ENCODE measurements at regions not wholly inside any gene's neighbourhood (a gene's known extent, or its start where the extent isn't known, plus 50 kb on each side); places are given as distances from the start of the nearest gene placed in this dataset.

DNA sequence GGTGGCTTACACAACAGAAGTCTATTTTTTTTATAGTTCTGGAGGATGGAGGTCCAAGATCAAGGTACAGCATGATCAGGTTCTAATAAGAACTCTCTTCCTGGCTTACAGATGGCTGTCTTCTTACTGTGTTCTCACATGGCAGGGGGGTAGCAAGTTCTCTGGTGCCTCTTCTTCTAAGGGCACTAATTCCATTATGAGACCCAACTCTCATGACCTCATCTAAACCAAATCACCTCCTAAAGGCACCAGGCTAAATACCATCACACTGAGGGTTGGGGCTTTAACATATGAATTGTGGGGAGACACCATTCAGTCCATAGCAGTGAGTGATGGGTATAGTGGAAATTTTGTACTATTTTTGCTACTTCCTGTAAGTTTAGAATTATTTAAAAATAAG lies 75.2 kb upstream of the SLC4A7 start:
- no peaks in the 10 kb centered on the region for H3K9me3 ChIP-seq (ENCODE audit: control insufficient read depth in 1 of 2, insufficient read depth in 1 of 2, low read length in 2 of 2)
- no peak for TF ChIP-seq CTCF (IDR thresholded peaks at IDR 0.05)
- ATAC-seq (ENCODE audit: poor library complexity): no peak
- no peaks in the 10 kb centered on the region for H3K4me1 Mint-ChIP-seq (ENCODE audit: low read depth)
- no peaks in the 10 kb centered on the region for H3K9me3 Mint-ChIP-seq
- no peak overlapping the region for H3K27ac Mint-ChIP-seq
- no peaks in the 10 kb centered on the region for H3K27me3 Mint-ChIP-seq
- no peaks in the 10 kb centered on the region for H3K36me3 ChIP-seq (ENCODE audit: insufficient read depth, low read length)
- H3K4me3 Mint-ChIP-seq: no peak overlapping the region
- DNase-seq: no peak
- intact Hi-C loops (cut with DNase I, micrococcal nuclease): no loop called here
- ChIA-PET POLR2A (no interaction called here), CTCF (no interaction called here)
- no peaks in the 10 kb centered on the region for H3K36me3 Mint-ChIP-seq (ENCODE audit: low read depth)
- no peaks in the 10 kb centered on the region for H3K27me3 ChIP-seq (ENCODE audit: control insufficient read depth in 1 of 2, insufficient read depth in 2 of 2, low read length in 2 of 2)
- H3K27ac ChIP-seq (ENCODE audit: low read depth in 1 of 2, low read length in 2 of 2): no peak overlapping the region
- no peaks in the 10 kb centered on the region for H3K4me1 ChIP-seq (ENCODE audit: insufficient read depth, low read length)
- no peak overlapping the region for H3K4me3 ChIP-seq (ENCODE audit: low read length)

DNA sequence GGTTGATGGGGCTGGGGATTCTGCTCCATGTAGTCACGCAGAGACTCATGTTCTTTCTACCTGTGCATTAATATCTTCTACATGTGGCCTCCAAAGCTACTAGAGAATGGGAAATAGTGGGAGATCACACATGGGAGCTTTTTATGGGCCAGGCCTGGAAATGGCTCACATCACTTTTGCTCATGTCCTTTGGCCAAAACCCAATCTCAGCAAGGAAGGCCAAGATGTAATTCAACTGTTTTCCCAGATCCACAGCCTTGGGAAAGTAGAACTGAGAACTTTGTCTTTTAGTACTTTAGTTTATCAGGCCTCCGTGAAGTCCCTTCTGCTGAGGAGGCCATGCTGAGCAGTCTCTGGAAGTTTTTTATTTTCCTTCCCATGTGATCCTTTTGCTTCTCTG lies 73.2 kb upstream of the SLC4A7 start:
- Mint-ChIP-seq H3K27me3 (no peaks in the 10 kb centered on the region), H3K9me3 (no peaks in the 10 kb centered on the region), H3K36me3 (ENCODE audit: low read depth) (no peaks in the 10 kb centered on the region), H3K4me3 (no peak overlapping the region), H3K27ac (no peak overlapping the region), H3K4me1 (ENCODE audit: low read depth) (no peaks in the 10 kb centered on the region)
- ChIA-PET POLR2A (no interaction called here), CTCF (interaction anchor here (1.1 kb wide), 1 partner anchor 21 kb away, joined by 3 read pairs; no protein-coding TSS in a partner anchor)
- no peak for TF ChIP-seq CTCF (IDR thresholded peaks at IDR 0.05)
- no peak overlapping the region for H3K27ac ChIP-seq (ENCODE audit: low read depth in 1 of 2, low read length in 2 of 2)
- intact Hi-C loops (cut with DNase I, micrococcal nuclease): no loop called here
- no peak overlapping the region for H3K4me3 ChIP-seq (ENCODE audit: low read length)
- H3K4me1 ChIP-seq (ENCODE audit: insufficient read depth, low read length): no peaks in the 10 kb centered on the region
- H3K9me3 ChIP-seq (ENCODE audit: control insufficient read depth in 1 of 2, insufficient read depth in 1 of 2, low read length in 2 of 2): no peaks in the 10 kb centered on the region
- no peaks in the 10 kb centered on the region for H3K36me3 ChIP-seq (ENCODE audit: insufficient read depth, low read length)
- ATAC-seq (ENCODE audit: poor library complexity) (no peak), DNase-seq (no peak)
- H3K27me3 ChIP-seq (ENCODE audit: control insufficient read depth in 1 of 2, insufficient read depth in 2 of 2, low read length in 2 of 2): no peaks in the 10 kb centered on the region

DNA sequence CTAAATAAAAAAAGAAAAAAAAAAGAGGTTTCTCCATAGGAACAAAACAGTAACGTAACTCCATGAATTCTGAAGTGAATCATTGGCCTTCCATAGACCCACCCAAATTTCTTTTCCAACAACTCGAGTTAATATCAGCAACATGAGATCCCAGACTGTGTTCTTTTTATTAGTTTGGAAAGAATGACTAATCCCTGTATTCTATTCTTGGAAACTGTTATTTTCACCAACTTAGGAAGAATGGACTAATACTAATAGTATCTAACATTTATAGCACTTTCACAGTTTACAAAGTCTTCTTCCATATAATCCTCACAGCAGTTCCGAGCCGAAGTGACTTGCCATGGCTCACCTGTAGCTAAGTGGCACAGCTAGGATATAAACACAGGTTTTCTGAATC lies 72.7 kb upstream of the SLC4A7 start:
- H3K9me3 Mint-ChIP-seq: no peaks in the 10 kb centered on the region
- Histone ChIP-seq H3K4me1 (ENCODE audit: insufficient read depth, low read length) (no peaks in the 10 kb centered on the region), H3K4me3 (ENCODE audit: low read length) (no peak overlapping the region), H3K36me3 (ENCODE audit: insufficient read depth, low read length) (no peaks in the 10 kb centered on the region), H3K9me3 (ENCODE audit: control insufficient read depth in 1 of 2, insufficient read depth in 1 of 2, low read length in 2 of 2) (no peaks in the 10 kb centered on the region), H3K27ac (ENCODE audit: low read depth in 1 of 2, low read length in 2 of 2) (no peak overlapping the region), H3K27me3 (ENCODE audit: control insufficient read depth in 1 of 2, insufficient read depth in 2 of 2, low read length in 2 of 2) (no peaks in the 10 kb centered on the region)
- no peak overlapping the region for H3K27ac Mint-ChIP-seq
- no peak for TF ChIP-seq CTCF (IDR thresholded peaks at IDR 0.05)
- ATAC-seq (ENCODE audit: poor library complexity) (no peak), DNase-seq (no peak)
- ChIA-PET POLR2A (no interaction called here), CTCF (no interaction called here)
- H3K27me3 Mint-ChIP-seq: no peaks in the 10 kb centered on the region
- H3K4me1 Mint-ChIP-seq (ENCODE audit: low read depth): no peaks in the 10 kb centered on the region
- H3K36me3 Mint-ChIP-seq (ENCODE audit: low read depth): no peaks in the 10 kb centered on the region
- H3K4me3 Mint-ChIP-seq: no peak overlapping the region
- intact Hi-C loops (cut with DNase I, micrococcal nuclease): no loop called here
